Astrocyte (in vitro differentiated cells and primary cell): ENCODE measurements at regions not wholly inside any gene's neighbourhood (a gene's known extent, or its start where the extent isn't known, plus 50 kb on each side); places are given as distances from the start of the nearest gene placed in this dataset.

Source experiments
- CTCF ChIP-seq: IDR thresholded peaks from 2 replicates; pipeline ENCODE4 v1.5.1; 2011; ENCODE audit warnings: low read depth, mild to moderate bottlenecking, inconsistent platforms, low read length, moderate library complexity; ENCODE audit not compliant: insufficient read depth
- EZH2 ChIP-seq: IDR thresholded peaks from 2 replicates; pipeline ENCODE4 v1.6.1; 2012; ENCODE audit warnings: mild to moderate bottlenecking, low read length, inconsistent platforms; ENCODE audit not compliant: insufficient read depth

GRCh38 chr5:136420168-136420898 lies 55.0 kb upstream of the TRPC7 start:
- no peak for TF ChIP-seq CTCF
- TF ChIP-seq EZH2: no peak
